H1 (cell line): ENCODE measurements at regions not wholly inside any gene's neighbourhood (a gene's known extent, or its start where the extent isn't known, plus 50 kb on each side); places are given as distances from the start of the nearest gene placed in this dataset.

ENCODE experiments used
- CBX5 ChIP-seq: fragments of 300-800, 300-1000 bp; sonication (generic); IDR thresholded peaks from 2 replicates; pipeline ENCODE4 v1.7.1; 2016; ENCODE audit warnings: antibody characterized with exemption, low read length, low read depth
- SAP30 ChIP-seq: fragments of 300-600 bp; sonication (generic); IDR thresholded peaks from 2 replicates; pipeline ENCODE4 v1.7.1; 2012; ENCODE audit warnings: low read length, moderate library complexity, mild to moderate bottlenecking, inconsistent platforms; ENCODE audit not compliant: insufficient read depth, insufficient replicate concordance
- SP1 ChIP-seq: IDR thresholded peaks from 2 replicates; pipeline ENCODE4 v1.6.1; 2011; ENCODE audit warnings: low read depth, low read length
- SRF ChIP-seq: IDR thresholded peaks from 2 replicates; pipeline ENCODE4 v1.6.1; 2011; ENCODE audit warnings: mild to moderate bottlenecking, low read depth, low read length, moderate library complexity
- TF ChIP-seq, protein P1 (sequence below): fragments of 300-600 bp; sonication (generic); IDR thresholded peaks from 2 replicates; pipeline ENCODE4 v1.7.1; 2012; ENCODE audit warnings: low read length, moderate library complexity, mild to moderate bottlenecking, inconsistent platforms; ENCODE audit not compliant: insufficient replicate concordance

DNA sequence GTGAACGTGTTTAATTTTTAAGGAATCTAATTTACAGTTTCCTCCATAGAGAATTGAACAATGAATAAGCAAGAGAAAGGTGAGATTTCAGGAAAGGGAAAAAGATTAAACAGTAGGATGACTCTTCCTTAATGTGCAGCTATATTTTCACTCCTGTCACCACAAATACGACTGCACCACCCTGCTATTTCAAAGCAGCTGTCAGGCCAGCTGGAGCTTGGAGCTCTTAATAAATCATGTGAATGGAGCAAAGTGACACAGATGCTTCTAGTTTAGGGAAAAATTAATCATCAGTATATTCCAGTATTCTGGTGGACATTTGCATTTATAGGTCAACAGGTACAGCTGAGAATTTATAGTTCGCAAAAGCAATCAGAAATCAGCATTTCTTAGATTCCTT, 56.5 kb upstream of the PKIB start (continued):
- TF ChIP-seq, protein P1, sequence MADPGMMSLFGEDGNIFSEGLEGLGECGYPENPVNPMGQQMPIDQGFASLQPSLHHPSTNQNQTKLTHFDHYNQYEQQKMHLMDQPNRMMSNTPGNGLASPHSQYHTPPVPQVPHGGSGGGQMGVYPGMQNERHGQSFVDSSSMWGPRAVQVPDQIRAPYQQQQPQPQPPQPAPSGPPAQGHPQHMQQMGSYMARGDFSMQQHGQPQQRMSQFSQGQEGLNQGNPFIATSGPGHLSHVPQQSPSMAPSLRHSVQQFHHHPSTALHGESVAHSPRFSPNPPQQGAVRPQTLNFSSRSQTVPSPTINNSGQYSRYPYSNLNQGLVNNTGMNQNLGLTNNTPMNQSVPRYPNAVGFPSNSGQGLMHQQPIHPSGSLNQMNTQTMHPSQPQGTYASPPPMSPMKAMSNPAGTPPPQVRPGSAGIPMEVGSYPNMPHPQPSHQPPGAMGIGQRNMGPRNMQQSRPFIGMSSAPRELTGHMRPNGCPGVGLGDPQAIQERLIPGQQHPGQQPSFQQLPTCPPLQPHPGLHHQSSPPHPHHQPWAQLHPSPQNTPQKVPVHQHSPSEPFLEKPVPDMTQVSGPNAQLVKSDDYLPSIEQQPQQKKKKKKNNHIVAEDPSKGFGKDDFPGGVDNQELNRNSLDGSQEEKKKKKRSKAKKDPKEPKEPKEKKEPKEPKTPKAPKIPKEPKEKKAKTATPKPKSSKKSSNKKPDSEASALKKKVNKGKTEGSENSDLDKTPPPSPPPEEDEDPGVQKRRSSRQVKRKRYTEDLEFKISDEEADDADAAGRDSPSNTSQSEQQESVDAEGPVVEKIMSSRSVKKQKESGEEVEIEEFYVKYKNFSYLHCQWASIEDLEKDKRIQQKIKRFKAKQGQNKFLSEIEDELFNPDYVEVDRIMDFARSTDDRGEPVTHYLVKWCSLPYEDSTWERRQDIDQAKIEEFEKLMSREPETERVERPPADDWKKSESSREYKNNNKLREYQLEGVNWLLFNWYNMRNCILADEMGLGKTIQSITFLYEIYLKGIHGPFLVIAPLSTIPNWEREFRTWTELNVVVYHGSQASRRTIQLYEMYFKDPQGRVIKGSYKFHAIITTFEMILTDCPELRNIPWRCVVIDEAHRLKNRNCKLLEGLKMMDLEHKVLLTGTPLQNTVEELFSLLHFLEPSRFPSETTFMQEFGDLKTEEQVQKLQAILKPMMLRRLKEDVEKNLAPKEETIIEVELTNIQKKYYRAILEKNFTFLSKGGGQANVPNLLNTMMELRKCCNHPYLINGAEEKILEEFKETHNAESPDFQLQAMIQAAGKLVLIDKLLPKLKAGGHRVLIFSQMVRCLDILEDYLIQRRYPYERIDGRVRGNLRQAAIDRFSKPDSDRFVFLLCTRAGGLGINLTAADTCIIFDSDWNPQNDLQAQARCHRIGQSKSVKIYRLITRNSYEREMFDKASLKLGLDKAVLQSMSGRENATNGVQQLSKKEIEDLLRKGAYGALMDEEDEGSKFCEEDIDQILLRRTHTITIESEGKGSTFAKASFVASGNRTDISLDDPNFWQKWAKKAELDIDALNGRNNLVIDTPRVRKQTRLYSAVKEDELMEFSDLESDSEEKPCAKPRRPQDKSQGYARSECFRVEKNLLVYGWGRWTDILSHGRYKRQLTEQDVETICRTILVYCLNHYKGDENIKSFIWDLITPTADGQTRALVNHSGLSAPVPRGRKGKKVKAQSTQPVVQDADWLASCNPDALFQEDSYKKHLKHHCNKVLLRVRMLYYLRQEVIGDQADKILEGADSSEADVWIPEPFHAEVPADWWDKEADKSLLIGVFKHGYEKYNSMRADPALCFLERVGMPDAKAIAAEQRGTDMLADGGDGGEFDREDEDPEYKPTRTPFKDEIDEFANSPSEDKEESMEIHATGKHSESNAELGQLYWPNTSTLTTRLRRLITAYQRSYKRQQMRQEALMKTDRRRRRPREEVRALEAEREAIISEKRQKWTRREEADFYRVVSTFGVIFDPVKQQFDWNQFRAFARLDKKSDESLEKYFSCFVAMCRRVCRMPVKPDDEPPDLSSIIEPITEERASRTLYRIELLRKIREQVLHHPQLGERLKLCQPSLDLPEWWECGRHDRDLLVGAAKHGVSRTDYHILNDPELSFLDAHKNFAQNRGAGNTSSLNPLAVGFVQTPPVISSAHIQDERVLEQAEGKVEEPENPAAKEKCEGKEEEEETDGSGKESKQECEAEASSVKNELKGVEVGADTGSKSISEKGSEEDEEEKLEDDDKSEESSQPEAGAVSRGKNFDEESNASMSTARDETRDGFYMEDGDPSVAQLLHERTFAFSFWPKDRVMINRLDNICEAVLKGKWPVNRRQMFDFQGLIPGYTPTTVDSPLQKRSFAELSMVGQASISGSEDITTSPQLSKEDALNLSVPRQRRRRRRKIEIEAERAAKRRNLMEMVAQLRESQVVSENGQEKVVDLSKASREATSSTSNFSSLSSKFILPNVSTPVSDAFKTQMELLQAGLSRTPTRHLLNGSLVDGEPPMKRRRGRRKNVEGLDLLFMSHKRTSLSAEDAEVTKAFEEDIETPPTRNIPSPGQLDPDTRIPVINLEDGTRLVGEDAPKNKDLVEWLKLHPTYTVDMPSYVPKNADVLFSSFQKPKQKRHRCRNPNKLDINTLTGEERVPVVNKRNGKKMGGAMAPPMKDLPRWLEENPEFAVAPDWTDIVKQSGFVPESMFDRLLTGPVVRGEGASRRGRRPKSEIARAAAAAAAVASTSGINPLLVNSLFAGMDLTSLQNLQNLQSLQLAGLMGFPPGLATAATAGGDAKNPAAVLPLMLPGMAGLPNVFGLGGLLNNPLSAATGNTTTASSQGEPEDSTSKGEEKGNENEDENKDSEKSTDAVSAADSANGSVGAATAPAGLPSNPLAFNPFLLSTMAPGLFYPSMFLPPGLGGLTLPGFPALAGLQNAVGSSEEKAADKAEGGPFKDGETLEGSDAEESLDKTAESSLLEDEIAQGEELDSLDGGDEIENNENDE, result no peak
- no peak for TF ChIP-seq SRF
- no peak for TF ChIP-seq CBX5
- TF ChIP-seq SP1, result no peak
- TF ChIP-seq SAP30, result no peak
- TF ChIP-seq, all 59 proteins: peak for 0
